CD14-positive monocyte (primary cell): ENCODE measurements at regions not wholly inside any gene's neighbourhood (a gene's known extent, or its start where the extent isn't known, plus 50 kb on each side); places are given as distances from the start of the nearest gene placed in this dataset.
"Not testable (repeated sequence)": the region's sequence is repeated elsewhere in the genome, so short reads cannot be mapped to it uniquely, and the experiment has no call there.

ENCODE experiments used
- DNase-seq, 3 donors: peaks; one replicate each; pipeline ENCODE4 v3.0.0-alpha.2; 2011 to 2022
- H2AFZ ChIP-seq: 2 replicates; pipeline ENCODE4 v1.6.0; 2012; ENCODE audit warnings: mild to moderate bottlenecking, low read depth, low read length, inconsistent platforms; ENCODE audit not compliant: insufficient read depth, poor library complexity, severe bottlenecking
- H3K27ac ChIP-seq, 2 donors: 1 replicate in 1 of 2; 2 replicates in 1 of 2; pipeline ENCODE4 v1.5.1; 2012 to 2013; ENCODE audit warnings: low read length in 2 of 2, control low read depth in 1 of 2, inconsistent platforms in 1 of 2, low read depth in 1 of 2, mild to moderate bottlenecking in 1 of 2
- H3K27me3 ChIP-seq, 2 donors: one replicate each; pipeline versions ENCODE4 v1.6.0 to v1.6.1; 2011 to 2013; ENCODE audit warnings: low read length in 2 of 2; ENCODE audit not compliant: control insufficient read depth in 2 of 2, insufficient read depth in 2 of 2
- H3K36me3 ChIP-seq, 2 donors: replicated peaks in 1 of 2; 1 replicate in 1 of 2; 2 replicates in 1 of 2; pipeline versions ENCODE4 v1.5.1 to v1.6.1; 2012 to 2013; ENCODE audit warnings: low read length in 2 of 2, control low read depth in 1 of 2, inconsistent platforms in 1 of 2, mild to moderate bottlenecking in 1 of 2; ENCODE audit not compliant: insufficient read depth in 2 of 2, control insufficient read depth in 1 of 2
- H3K4me1 ChIP-seq, 2 donors: 1 replicate in 1 of 2; 2 replicates in 1 of 2; pipeline versions ENCODE4 v1.5.1 to v1.6.1; 2012 to 2013; ENCODE audit warnings: low read length in 2 of 2, control low read depth in 1 of 2, inconsistent platforms in 1 of 2, mild to moderate bottlenecking in 1 of 2, moderate library complexity in 1 of 2; ENCODE audit not compliant: insufficient read depth in 2 of 2, control insufficient read depth in 1 of 2
- H3K4me2 ChIP-seq: replicated peaks from 2 replicates; pipeline ENCODE3; 2012; ENCODE audit warnings: low read length, moderate library complexity, mild to moderate bottlenecking; ENCODE audit not compliant: poor library complexity, severe bottlenecking; ENCODE audit errors: extremely low read depth
- H3K4me3 ChIP-seq, 3 experiments: fragments of 200-600 bp in 1 of 3; sonication (generic) in 1 of 3; replicated peaks in 1 of 3; 1 replicate in 2 of 3; 2 replicates in 1 of 3; pipeline ENCODE4 v1.5.1; 2011 to 2013; ENCODE audit warnings: low read length in 3 of 3, mild to moderate bottlenecking in 3 of 3, control low read depth in 2 of 3, low read depth in 2 of 3, inconsistent platforms in 1 of 3, moderate library complexity in 1 of 3
- H3K79me2 ChIP-seq: 2 replicates; pipeline ENCODE4 v1.6.0; 2012; ENCODE audit warnings: mild to moderate bottlenecking, control low read depth, inconsistent platforms, low read length, moderate library complexity; ENCODE audit not compliant: insufficient read depth
- H3K9ac ChIP-seq: 2 replicates; pipeline ENCODE4 v1.6.0; 2017; ENCODE audit warnings: low read length, mild to moderate bottlenecking; ENCODE audit not compliant: insufficient read depth, poor library complexity, severe bottlenecking
- H3K9me3 ChIP-seq, 2 donors: replicated peaks in 1 of 2; 1 replicate in 1 of 2; 2 replicates in 1 of 2; pipeline versions ENCODE4 v1.5.1 to v1.6.1; 2012 to 2013; ENCODE audit warnings: low read length in 2 of 2, control low read depth in 1 of 2; ENCODE audit not compliant: control insufficient read depth in 1 of 2, insufficient read depth in 1 of 2
- H4K20me1 ChIP-seq: 2 replicates; pipeline ENCODE4 v1.6.0; 2012; ENCODE audit warnings: mild to moderate bottlenecking, low read length, control low read depth, moderate library complexity; ENCODE audit not compliant: insufficient read depth
- H3K27ac Mint-ChIP-seq, 7 donors: one replicate each; pipeline ENCODE4 v1.8.0; 2020; ENCODE audit warnings: mild to moderate bottlenecking in 7 of 7, mixed read lengths in 7 of 7, moderate library complexity in 6 of 7, inconsistent platforms in 2 of 7
- H3K27me3 Mint-ChIP-seq, 3 donors: one replicate each; pipeline ENCODE4 v1.8.0; 2021 to 2022; ENCODE audit warnings: low read depth in 3 of 3, mild to moderate bottlenecking in 3 of 3, mixed read lengths in 3 of 3, moderate library complexity in 3 of 3, inconsistent platforms in 1 of 3
- H3K36me3 Mint-ChIP-seq, 2 donors: one replicate each; pipeline ENCODE4 v1.8.0; 2020; ENCODE audit warnings: mixed read lengths in 2 of 2, inconsistent platforms in 1 of 2, mild to moderate bottlenecking in 1 of 2
- H3K4me1 Mint-ChIP-seq: one replicate; pipeline ENCODE4 v1.8.0; 2020; ENCODE audit warnings: mild to moderate bottlenecking, mixed read lengths
- H3K4me3 Mint-ChIP-seq, 2 donors: one replicate each; pipeline ENCODE4 v1.8.0; 2020; ENCODE audit warnings: mild to moderate bottlenecking in 2 of 2, mixed read lengths in 2 of 2, moderate library complexity in 1 of 2
- H3K9me3 Mint-ChIP-seq, 7 donors: one replicate each; pipeline ENCODE4 v1.8.0; 2020 to 2022; ENCODE audit warnings: mixed read lengths in 7 of 7, mild to moderate bottlenecking in 6 of 7, moderate library complexity in 6 of 7, inconsistent platforms in 2 of 7
- WGBS: methylation state at CpG from one replicate; pipeline ENCODE4 v1.1.5; 2013; ENCODE audit warnings: missing lambda C conversion rate; ENCODE audit not compliant: insufficient coverage; 5-methylcytosine and 5-hydroxymethylcytosine counted together
- intact Hi-C, 2 donors: fragments of 100-400 bp; cut with micrococcal nuclease; formaldehyde crosslinking; loops; one replicate each; pipeline versions ENCODE4 v1.15.0 to v1.15.1; 2023
- TF ChIP-seq, protein P1 (sequence below): fragments of 200-600 bp; IDR thresholded peaks from one replicate; pipeline ENCODE4 v1.8.0; 2022; ENCODE audit warnings: antibody characterized with exemption, mild to moderate bottlenecking

- Histone ChIP-seq H3K4me1 (no peaks in the 10 kb centered on the region), H3K4me2 (no peak overlapping the region), H3K79me2 (no peaks in the 10 kb centered on the region), H4K20me1 (no peaks in the 10 kb centered on the region), H3K27ac (no peak overlapping the region), H2AFZ (no peak overlapping the region), H3K27me3 (no peaks in the 10 kb centered on the region), H3K36me3 (no peaks in the 10 kb centered on the region), H3K4me3 (no peak overlapping the region), H3K9me3 (no peaks in the 10 kb centered on the region), H3K9ac (no peak overlapping the region)
- Mint-ChIP-seq H3K4me3 (no peak overlapping the region), H3K27me3 (peaks cover 0 to 3% (median 0%) of the 10 kb centered on the region in 3 donors), H3K9me3 (peaks cover 0 to 10% (median under 1%) of the 10 kb centered on the region in 7 donors), H3K4me1 (peaks cover 11% of the 10 kb centered on the region), H3K36me3 (no peaks in the 10 kb centered on the region), H3K27ac (peak overlapping the region in 1 of 7 donors; percentile 20)
- 94% methylated on average over 2 of the region's 5 CpGs for WGBS
- TF ChIP-seq, protein P1, sequence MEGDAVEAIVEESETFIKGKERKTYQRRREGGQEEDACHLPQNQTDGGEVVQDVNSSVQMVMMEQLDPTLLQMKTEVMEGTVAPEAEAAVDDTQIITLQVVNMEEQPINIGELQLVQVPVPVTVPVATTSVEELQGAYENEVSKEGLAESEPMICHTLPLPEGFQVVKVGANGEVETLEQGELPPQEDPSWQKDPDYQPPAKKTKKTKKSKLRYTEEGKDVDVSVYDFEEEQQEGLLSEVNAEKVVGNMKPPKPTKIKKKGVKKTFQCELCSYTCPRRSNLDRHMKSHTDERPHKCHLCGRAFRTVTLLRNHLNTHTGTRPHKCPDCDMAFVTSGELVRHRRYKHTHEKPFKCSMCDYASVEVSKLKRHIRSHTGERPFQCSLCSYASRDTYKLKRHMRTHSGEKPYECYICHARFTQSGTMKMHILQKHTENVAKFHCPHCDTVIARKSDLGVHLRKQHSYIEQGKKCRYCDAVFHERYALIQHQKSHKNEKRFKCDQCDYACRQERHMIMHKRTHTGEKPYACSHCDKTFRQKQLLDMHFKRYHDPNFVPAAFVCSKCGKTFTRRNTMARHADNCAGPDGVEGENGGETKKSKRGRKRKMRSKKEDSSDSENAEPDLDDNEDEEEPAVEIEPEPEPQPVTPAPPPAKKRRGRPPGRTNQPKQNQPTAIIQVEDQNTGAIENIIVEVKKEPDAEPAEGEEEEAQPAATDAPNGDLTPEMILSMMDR: no peak
- intact Hi-C loops: no loop called here
- no peak for DNase-seq
Observed at GRCh38 chr6:14240411-14241166, 123.0 kb downstream of the CD83 start.

DNA sequence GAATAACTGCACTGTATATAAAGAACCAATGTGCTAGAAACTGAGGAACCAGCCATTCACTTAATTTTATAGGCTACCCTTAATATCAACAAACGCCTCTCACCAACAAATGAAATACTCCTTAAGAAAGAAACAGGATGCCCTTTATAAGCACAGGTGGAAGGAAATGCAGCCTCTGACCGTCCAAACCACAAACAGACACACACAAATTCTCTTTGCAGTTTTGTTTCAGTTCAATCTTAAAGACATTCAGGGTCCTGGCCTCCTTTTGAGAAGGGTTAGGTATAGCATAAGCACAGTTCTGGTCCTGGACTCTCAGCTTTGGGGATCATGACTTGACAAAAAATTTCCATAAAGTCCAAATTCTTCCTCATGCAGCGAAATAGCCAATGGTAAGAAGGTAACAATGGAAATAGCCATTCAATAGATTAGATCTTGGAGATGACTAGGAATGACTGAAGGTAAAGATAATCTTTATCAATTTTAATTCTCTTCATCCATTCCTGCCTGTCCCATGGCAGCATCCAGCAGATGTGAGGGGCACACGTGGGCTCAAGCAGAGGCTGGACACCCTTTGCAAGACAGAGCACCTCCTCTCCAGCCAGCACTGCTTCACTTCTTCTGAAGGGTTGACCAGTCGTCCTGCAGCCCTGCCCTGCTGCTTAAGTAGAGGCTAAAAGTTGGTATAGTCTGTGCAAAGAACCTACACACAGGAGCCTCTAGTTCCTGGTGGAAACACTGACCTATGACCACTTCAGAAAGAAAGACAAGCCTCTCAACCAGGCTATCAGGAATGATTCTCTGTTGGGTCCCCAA, 123.9 kb downstream of the CD83 start:
- Mint-ChIP-seq H3K27ac (peak overlapping the region in 1 of 7 donors; percentile 20), H3K36me3 (no peaks in the 10 kb centered on the region), H3K27me3 (no peaks in the 10 kb centered on the region), H3K4me1 (peaks cover 8% of the 10 kb centered on the region), H3K4me3 (no peak overlapping the region), H3K9me3 (peaks cover 0 to 10% (median 0%) of the 10 kb centered on the region in 7 donors)
- no peak for DNase-seq
- WGBS: 64% methylated on average over 2 of the region's 5 CpGs
- Histone ChIP-seq H3K79me2 (no peaks in the 10 kb centered on the region), H3K27ac (no peak overlapping the region), H3K4me3 (no peak overlapping the region), H3K36me3 (no peaks in the 10 kb centered on the region), H2AFZ (no peak overlapping the region), H3K9ac (no peak overlapping the region), H3K4me2 (no peak overlapping the region), H3K4me1 (no peaks in the 10 kb centered on the region), H3K9me3 (no peaks in the 10 kb centered on the region), H3K27me3 (no peaks in the 10 kb centered on the region), H4K20me1 (no peaks in the 10 kb centered on the region)
- intact Hi-C loops: no loop called here
- TF ChIP-seq, protein P1: no peak

DNA sequence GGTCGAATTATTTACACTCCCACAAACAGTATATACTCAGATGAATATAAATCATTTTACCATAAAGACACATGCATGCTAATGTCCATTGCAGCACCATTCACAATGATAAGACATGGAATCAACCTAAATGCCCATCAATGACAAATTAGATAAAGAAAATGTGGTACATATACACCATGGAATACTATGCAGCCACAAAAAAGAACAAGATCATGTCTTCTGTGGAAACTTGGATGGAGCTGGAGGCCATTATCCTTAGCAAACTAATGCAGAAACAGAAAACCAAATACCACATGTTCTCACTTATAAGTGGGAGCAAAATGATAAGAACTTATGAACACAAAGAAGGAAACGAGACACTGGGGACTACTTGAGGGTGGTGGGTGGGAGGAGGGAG, 125.3 kb downstream of the CD83 start:
- H3K4me1 ChIP-seq, intact Hi-C loops, H4K20me1 ChIP-seq, H3K9ac ChIP-seq, H3K4me3 ChIP-seq, H3K27me3 Mint-ChIP-seq, H3K27ac Mint-ChIP-seq, H3K36me3 Mint-ChIP-seq, H3K9me3 Mint-ChIP-seq, H3K36me3 ChIP-seq, H3K9me3 ChIP-seq, DNase-seq, H3K27ac ChIP-seq, H3K4me1 Mint-ChIP-seq, H3K27me3 ChIP-seq, H3K79me2 ChIP-seq, H3K4me3 Mint-ChIP-seq, H2AFZ ChIP-seq, H3K4me2 ChIP-seq: not testable (repeated sequence)
- no CpG with 5 or more reads among the region's 2 CpGs for WGBS
